HG03060 (cell line): ENCODE measurements at regions not wholly inside any gene's neighbourhood (a gene's known extent, or its start where the extent isn't known, plus 50 kb on each side); places are given as distances from the start of the nearest gene placed in this dataset.

ENCODE experiments used
- ATAC-seq: cut with Tn5 transposase; IDR thresholded peaks from one replicate; pipeline ENCODE4 v1.9.1; 2021; ENCODE audit warnings: low read depth, moderate number of reproducible peaks; ENCODE audit not compliant: unreplicated experiment

GRCh38 chr2:41729800-41730364, 317.9 kb upstream of the PKDCC start:
- no peak for ATAC-seq

DNA sequence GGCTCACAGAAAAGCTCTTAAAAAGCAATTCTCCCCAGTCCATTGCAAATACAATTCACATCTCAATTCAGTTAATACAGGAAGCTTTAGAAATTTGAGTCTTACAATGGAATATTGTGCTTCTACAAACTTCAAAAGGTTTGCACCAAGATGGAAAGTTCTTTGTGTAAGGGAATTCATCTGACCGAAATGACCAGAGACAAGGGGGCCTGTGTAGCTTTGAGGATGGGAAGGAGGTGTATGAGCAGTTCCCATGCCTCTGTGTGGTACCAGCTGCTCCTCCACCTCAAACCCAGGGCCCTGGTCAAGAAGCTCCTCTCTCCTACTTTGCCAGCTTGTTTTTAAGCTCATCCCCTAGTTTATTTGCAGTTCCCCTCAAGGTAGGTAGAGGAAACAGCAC, 312.8 kb upstream of the PKDCC start:
- no peak for ATAC-seq

GRCh38 chr2:41735476-41735875, 312.3 kb upstream of the PKDCC start:
- ATAC-seq = no peak

DNA sequence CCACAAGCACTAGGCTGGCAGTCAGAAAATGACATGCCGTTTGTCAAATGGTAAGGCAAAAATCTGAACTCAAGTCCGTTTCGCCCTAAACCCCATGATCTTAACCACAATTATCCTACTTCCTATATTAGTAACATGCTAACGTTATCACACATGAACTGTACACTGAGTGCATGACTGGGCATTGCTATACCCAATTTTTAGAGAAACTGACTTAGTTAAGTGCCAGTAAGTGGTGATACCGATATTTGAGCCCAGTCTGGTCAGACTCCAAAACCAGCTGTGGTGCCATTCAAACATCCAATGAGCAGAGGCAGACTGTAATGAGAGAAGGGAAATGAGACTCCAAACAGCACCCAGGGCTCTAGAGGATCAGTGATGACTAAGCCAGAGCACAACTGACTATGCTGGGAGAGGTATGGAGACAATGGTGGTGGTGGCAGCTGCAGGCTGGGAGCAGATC, 311.7 kb upstream of the PKDCC start:
- ATAC-seq = peak; percentile 91

DNA sequence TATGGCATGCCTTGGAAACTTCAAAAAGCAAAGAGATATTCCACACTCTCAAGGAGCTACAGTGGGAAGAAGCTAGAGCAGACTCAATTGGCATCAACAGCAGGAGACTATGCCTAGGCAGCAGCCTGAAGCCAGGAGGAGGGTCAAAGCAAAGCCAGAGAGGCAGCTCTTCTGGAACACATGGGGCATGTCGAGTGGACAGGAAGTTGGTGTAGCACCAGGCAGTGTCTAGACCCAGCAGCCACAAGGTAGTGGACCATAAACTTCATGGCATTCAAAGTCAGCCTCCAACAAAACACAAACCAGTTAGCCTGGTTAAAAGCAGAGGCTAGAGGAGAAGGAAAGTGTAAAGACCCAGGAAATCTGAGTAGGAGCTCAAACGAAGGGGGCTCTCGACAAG, 311.2 kb upstream of the PKDCC start:
- no peak for ATAC-seq

GRCh38 chr2:41737888-41738287, 309.9 kb upstream of the PKDCC start:
- ATAC-seq = no peak

- peak; percentile 94 for ATAC-seq
These were observed 305.7 kb upstream of the PKDCC start for GRCh38 chr2:41741951-41742595.

DNA sequence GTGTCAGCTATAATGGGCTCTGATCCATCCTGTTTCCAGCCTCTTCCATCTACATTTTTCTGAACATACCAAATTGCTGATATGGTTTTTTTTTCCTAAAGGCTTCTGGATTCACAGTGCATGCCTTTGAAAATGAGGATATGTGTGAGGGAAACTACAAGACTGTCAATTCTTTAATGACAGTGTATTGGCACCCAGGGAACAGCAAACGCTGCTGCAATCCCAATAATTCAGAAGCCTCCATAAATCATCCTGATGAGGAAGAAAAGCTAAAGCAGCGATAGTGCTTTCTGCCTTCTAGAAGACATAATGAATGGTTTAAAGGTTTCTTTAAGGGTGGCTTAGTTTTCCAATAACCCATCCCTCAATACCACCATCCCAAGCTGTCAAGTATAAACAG, 304.5 kb upstream of the PKDCC start:
- no peak for ATAC-seq

- no peak for ATAC-seq
These were observed 297.0 kb upstream of the PKDCC start for GRCh38 chr2:41750829-41751228.

DNA sequence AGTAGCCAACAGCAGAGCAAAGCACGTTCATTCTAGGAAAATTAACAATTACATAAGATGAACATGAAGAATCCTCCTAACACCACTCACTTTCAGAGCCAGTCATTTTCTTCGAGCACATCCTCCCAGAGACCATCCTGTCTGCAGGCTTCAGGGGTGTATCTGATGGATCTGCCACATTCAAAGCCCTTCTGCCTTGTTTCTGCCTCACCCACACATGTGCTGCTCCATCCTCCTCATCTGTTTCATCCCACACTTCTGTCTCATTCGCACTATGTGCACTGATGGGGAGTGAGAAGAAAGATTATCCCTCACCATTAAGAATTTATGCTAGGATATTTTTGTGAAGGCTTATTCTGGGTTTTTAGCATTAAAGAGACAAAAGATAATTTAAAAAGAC, 287.9 kb upstream of the PKDCC start:
- no peak for ATAC-seq

- ATAC-seq = no peak
These were observed 284.7 kb upstream of the PKDCC start for GRCh38 chr2:41763141-41763540.

DNA sequence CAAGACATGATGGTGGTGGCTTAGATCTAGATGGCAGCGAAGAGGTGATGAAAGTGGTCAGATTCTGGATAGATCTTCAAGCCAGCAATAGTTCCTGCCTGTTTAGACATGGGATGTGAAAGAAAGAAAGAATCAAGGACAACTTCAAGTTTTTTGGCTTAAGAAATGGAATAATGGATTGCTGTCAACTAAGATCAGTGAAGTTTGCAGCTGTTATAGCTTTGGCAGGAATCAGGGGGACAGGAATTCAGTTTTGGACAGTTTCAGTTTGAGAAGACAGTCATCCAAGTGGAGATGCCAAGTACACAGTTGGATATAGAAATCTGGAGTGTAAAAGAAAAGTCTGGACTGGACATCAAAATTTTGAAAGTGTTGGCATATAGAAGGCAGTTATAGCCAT, 283.7 kb upstream of the PKDCC start:
- ATAC-seq = no peak

GRCh38 chr2:41764919-41765318, 282.9 kb upstream of the PKDCC start:
- no peak for ATAC-seq

DNA sequence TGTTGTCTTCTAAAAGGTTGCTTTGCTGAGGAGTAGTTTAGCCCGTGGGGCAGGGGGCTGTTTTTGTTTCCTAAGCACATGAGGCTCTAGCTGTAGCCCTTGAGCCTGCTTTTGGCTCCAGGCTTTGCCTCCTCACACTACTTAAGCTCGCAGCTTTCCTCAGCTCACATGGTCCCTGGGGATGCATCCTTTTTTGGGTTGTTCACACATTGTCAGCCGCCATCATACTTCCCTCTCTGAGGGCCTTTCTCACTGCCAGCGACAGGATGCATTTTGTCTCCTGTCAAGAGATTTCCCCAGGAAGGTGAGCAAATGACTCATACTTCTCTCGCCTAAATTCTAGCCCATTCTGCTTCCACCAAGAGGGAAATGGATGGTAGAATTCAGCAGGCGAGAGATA, 279.5 kb upstream of the PKDCC start:
- ATAC-seq = no peak

- ATAC-seq = no peak
These were observed 276.1 kb upstream of the PKDCC start for GRCh38 chr2:41771710-41772109.

DNA sequence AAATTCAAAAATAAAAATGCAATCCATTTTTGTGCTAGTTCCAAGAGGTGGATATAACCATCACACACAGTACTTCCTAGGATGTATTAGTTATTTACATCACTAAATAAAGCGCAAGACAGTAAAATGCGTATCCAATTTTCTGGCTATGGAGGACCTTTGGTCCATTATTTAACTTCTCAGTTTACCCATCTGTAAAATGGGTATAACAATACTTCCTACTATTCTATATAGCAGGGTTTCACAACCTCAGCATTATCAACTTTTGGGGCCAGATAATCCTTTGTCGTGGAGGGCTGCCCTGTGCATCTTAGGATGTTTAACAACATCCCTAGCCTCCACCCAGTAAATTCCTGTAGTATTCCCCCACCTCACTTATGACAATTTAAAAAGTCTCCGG, 275.1 kb upstream of the PKDCC start:
- ATAC-seq = no peak

GRCh38 chr2:41774011-41774605, 273.7 kb upstream of the PKDCC start:
- ATAC-seq = no peak

DNA sequence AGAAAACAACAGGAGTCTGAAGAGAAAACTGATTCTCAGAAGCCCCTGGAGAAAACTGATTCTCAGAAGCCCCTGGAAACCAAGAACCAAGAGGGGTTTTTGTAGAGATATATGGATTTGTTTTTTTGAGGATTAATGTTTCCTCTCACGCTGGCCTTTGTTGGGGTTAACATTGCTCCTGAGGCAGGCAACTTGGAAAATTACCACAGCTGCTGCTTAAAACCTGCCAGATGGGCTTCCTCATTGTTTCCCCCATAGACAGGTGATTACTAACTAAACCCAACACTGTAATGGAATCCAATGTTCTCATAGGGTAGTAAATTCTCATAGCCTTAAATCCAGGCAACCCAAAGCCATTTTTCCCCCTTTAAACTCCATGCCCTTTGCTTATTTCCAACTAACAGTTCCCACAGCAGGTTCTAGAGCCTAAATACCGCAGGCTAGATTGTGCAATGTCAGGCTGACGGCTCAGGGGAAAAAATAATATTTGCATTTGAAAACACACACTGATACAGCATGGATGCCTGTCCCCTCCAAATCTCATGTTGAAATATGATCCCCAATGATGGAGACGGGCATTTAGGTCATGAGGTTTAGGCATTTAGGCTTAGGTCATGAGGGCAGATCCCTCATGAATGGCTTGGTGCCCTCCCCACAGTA, 272.3 kb upstream of the PKDCC start:
- no peak for ATAC-seq

- no peak for ATAC-seq
These were observed 267.9 kb upstream of the PKDCC start for GRCh38 chr2:41779888-41780287.

DNA sequence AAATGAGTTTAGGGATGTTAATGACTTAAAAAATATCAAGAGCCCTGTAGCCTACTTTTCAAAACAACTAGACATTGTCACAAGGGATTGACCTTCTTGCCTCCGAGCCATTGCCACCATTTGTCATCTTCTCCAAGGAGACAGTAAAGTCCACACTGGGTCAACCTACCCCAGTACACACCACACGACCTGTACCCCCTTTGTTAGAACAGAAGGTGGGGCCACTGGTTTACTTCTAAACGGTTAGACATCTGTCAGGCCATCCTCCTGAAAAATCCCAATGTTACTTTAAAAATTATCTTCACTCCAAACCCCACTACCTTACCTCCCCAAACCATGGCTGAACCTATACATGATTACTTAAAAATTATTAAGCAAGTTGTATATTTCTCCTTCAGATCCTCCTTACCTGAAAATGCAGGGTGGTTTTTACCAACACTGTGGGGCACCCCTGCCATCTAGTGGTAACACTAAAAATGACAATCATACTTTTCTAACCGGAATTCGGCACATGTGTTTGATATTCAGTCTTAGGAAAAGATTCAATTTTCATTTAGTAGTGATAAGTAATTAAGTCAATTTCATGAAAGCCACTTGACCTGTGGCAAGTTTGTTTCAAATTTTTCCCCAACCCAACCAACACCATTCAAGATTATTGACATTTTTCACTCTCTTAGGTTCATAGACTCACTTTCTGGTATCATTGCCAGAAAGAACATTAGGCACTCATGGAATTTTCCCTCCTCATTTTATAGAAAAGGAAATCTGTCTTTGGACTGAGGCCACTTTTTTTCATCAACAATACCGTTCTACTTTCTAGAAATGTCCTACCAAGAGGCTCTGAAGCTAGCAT, 265.3 kb upstream of the PKDCC start:
- no peak for ATAC-seq

GRCh38 chr2:41784496-41784895, 263.3 kb upstream of the PKDCC start:
- ATAC-seq = no peak
